GM19239 (cell line): ENCODE measurements at regions not wholly inside any gene's neighbourhood (a gene's known extent, or its start where the extent isn't known, plus 50 kb on each side); places are given as distances from the start of the nearest gene placed in this dataset.
A peak's percentile ranks its signal among the peaks of the same experiment; 100 is the strongest.

ENCODE experiments used
- DNase-seq: peaks from one replicate; pipeline ENCODE4 v3.0.0; 2011; ENCODE audit warnings: low spot score; ENCODE audit not compliant: insufficient read length
- FAIRE-seq: peaks from 2 replicates; lab custom pipeline; 2011; peaks lifted over from hg19 to GRCh38; lab: Jason Lieb, UNC

GRCh38 chr2:172153156-172153555 is 50.5 kb upstream of the DLX2 start:
- FAIRE-seq (no peak), DNase-seq (no peak)

GRCh38 chr2:172153757-172154156 is 51.1 kb upstream of the DLX2 start:
- FAIRE-seq, result no peak

GRCh38 chr2:172155752-172156151 is 53.1 kb upstream of the DLX2 start:
- DNase-seq (no peak), FAIRE-seq (no peak)

More at GRCh38 chr2:172153757-172154156, 51.1 kb upstream of the DLX2 start:
- no peak for DNase-seq

DNA sequence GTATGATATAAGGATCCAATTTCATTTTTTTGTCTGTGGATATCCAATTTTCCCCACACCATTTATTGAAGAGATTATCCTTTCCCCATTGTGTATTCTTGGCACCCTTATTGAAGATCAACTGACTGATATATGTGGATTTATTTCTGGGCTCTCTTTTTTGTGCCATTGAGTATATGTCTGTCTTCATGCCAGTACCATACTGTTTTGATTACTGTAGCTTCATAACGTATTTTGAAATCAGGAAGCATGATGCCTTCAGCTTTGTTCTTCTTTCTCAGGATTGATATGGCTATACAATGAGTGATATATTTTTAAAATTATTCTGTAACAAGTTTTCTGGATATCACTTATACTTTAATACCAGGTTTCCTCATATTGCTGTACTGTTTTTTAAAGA is 58.1 kb upstream of the DLX2 start:
- FAIRE-seq (no peak), DNase-seq (no peak)

GRCh38 chr2:172162225-172162733 is 59.6 kb upstream of the DLX2 start:
- DNase-seq, result no peak
- FAIRE-seq, result no peak

DNA sequence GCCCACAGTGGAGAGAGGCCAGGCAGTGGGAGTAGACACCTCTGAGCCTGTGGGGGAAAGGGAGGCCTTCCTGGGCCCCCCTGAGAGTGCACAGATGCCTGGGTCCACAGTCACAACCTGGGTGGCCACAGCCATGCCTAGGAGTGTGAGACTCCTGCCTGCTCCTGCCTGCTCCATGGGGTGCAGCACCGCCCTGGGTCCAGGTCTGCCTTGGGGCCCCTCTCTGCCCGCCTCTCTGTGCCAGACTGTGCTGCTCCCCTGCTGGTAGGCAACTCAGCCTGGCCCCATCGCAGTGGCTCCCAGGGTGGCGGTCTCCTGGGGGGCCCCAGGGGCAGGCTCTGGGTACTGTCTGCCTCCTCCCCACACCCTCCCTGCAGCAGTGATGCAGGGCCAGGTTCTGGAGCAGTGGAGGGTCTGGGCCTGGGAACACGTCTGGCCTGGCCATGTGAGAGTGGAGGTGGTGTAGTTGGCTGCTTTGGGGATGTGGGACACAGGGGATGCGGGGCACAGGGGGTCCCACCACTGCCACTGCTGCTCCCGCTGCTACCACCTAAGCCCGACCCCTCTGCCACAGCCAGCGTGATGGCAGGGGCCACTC is 60.1 kb upstream of the DLX2 start:
- DNase-seq (no peak), FAIRE-seq (no peak)

GRCh38 chr2:172168917-172169346 is 66.2 kb upstream of the DLX2 start:
- FAIRE-seq, result no peak
- no peak for DNase-seq

DNA sequence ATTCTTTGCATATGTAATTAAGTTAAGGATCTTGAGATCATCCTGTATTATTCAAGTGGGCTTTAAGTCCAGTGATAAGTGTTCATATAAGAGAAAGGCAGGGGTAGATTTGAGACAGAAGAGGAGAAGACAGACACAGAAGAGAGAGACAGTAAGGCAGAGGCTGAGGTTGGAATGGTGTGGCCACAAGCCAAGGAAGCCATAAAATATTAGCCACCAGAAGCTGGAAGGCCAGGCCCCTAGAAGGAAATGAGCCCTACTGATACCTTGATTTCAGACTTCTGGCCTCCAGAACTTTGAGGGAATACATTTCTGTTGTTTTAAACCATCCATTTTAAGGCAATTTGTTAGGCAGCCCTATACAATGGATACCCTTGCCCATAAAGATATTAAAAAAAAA is 66.9 kb upstream of the DLX2 start:
- FAIRE-seq, result no peak
- DNase-seq, result no peak

- peak; percentile 18 for DNase-seq
- FAIRE-seq, result no peak
Measured at GRCh38 chr2:172172513-172173173, 69.9 kb upstream of the DLX2 start.

GRCh38 chr2:172173174-172173706 is 70.5 kb upstream of the DLX2 start:
- DNase-seq, result no peak
- no peak for FAIRE-seq

DNA sequence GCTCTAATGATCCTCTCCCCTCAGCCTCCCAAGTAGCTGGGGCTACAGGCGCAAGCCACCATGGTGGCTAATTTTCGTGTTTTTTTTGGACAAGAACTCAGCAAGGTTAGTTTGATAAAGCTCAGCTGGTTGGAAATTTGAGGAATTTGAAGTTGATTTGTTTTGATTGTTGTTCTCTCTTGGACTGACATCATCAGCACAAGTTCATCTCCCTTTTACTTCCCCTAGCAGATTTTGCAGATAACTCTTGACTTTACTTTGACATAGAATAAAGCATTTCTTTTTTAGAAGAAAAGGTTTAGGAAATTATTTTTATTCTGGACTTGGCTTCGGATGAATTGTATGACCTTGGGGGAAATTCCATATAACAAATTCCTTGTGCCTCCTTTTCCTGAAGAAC is 74.9 kb upstream of the DLX2 start:
- DNase-seq, result no peak
- no peak for FAIRE-seq

DNA sequence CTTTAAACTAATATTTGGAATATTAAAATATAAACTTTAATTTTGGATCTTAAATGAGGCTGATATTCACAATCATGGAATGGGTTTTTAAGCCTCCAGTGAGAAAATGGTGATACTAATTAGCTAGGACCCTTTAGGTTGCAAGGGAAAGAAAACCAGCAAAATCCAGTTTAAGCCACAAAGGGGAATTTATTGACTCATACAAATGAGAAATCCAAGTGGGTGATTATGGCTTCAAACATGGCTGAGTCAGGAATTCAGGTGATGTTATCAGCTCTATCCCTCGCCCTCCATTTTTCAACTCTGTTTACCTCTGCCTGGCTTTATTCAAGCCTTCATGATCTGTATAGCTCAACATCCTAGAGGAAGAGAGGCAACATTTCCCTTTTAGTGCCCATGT is 75.3 kb upstream of the DLX2 start:
- FAIRE-seq (no peak), DNase-seq (no peak)

DNA sequence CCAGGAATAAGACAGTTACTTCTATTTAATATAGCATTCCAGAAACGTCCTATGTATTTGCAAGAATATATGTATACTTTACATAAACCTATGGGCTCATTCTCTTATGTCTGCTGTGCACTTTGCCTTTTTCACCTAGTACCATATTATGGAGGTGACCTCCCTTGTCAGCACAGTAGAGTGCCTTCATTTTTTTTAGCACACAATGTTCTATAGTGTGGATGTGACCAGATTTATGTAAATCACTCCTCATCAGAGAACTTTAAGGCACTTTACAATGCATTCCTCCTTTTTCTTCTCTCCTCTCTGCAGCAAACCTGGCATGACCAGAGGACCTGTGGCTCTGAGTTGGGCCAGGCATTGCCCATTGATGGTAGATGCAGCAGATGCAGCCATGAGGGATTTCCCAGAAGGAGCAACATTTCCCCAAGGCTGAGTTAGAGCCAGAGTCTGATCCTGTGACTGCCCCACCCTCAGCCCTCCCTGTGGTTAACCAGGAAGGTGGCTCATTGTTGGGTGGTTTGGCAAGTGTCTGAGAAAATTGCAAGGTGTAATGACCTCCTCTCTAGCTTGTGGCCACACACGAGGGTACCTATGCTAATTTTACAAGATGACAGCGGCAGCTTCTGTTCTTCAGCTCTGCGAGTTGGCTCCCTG is 76.5 kb upstream of the DLX2 start:
- FAIRE-seq (no peak), DNase-seq (no peak)

- DNase-seq, result no peak
- no peak for FAIRE-seq
Measured at GRCh38 chr2:172181840-172182239, 79.1 kb upstream of the DLX2 start.

- no peak for DNase-seq
- FAIRE-seq, result no peak
Measured at GRCh38 chr2:172182624-172183023, 79.9 kb upstream of the DLX2 start.

DNA sequence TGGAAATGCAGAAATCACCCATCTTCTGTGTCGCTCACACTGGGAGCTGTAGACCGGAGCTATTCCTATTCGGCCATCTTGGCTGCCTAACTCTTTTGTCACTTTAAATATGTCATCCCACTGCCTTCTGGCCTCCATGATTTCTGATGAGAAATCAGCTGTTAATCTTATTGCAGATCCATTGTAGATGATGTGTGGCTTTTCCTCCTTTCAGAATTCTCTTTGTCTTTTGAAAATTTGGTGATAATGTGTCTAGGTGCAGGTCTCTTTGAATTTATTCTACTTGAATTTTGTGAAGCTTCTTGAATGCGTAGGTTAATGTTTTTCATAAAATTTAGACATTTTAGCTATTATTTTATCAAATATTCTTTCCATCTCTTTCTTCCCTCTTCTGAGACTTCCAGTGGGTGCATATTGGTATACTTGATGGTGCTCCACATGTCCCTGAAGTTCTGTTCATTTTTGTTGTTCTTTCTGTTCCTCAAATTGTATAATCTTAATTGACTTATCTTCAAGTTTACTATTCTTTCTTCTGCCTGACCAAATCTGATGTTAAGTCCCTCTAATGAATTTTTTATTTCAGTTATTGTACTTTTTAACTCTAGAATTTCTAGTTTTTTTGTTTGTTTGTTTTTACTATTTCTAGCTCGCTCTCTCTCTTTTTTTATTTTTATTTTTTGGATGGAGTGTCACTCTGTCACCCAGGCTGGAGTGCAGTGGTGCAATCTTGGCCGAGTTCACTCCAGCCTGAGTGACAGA is 90.8 kb upstream of the DLX2 start:
- no peak for FAIRE-seq
- no peak for DNase-seq

- FAIRE-seq, result no peak
- no peak for DNase-seq
Measured at GRCh38 chr2:172195836-172196376, 93.2 kb upstream of the DLX2 start.

GRCh38 chr2:172196768-172197431 is 94.2 kb upstream of the DLX2 start:
- FAIRE-seq (no peak), DNase-seq (no peak)

- FAIRE-seq (no peak), DNase-seq (no peak)
Measured at GRCh38 chr2:172198361-172198760, 95.7 kb upstream of the DLX2 start.

GRCh38 chr2:172198908-172199307 is 96.2 kb upstream of the DLX2 start:
- no peak for DNase-seq
- FAIRE-seq, result no peak
